Heart right ventricle (tissue), 16 donors: ENCODE measurements at regions not wholly inside any gene's neighbourhood (a gene's known extent, or its start where the extent isn't known, plus 50 kb on each side); places are given as distances from the start of the nearest gene placed in this dataset.

Experiments used
- ATAC-seq, 8 donors: fragments of 200-7000 bp; cut with Tn5 transposase; one replicate each; pipeline ENCODE4 v1.9.1; 2020; ENCODE audit warnings: mild to moderate bottlenecking in 8 of 8, moderate library complexity in 8 of 8, moderate number of reproducible peaks in 1 of 8
- DNase-seq, 2 donors: peaks; one replicate each; pipeline ENCODE4 v3.0.0-alpha.2; 2020
- H3K27ac ChIP-seq, 10 donors: fragments of 200-600 bp; sonication (generic) in 2 of 10; one replicate each; pipeline versions ENCODE4 v1.5.0 to v1.8.0; 2020 to 2022; ENCODE audit warnings: mild to moderate bottlenecking in 3 of 10
- H3K27me3 ChIP-seq, 7 donors: fragments of 200-600 bp; one replicate each; pipeline ENCODE4 v1.8.0; 2021 to 2022; ENCODE audit warnings: mild to moderate bottlenecking in 2 of 7
- H3K36me3 ChIP-seq, 9 donors: fragments of 200-600 bp; sonication (generic) in 1 of 9; one replicate each; pipeline versions ENCODE4 v1.5.0 to v1.8.0; 2020 to 2022; ENCODE audit warnings: mild to moderate bottlenecking in 2 of 9
- H3K4me1 ChIP-seq, 9 donors: fragments of 200-600 bp; sonication (generic) in 1 of 9; one replicate each; pipeline versions ENCODE4 v1.5.0 to v1.8.0; 2020 to 2022; ENCODE audit warnings: mild to moderate bottlenecking in 4 of 9
- H3K4me3 ChIP-seq, 10 donors: fragments of 200-600 bp; sonication (generic) in 2 of 10; one replicate each; pipeline versions ENCODE4 v1.5.0 to v1.8.0; 2020 to 2022; ENCODE audit warnings: mild to moderate bottlenecking in 7 of 10, moderate library complexity in 2 of 10
- H3K9me3 ChIP-seq, 11 donors: fragments of 200-600 bp in 10 of 11; sonication (generic) in 2 of 11; one replicate each; pipeline versions ENCODE4 v1.5.0 to v1.8.0; 2013 to 2022; ENCODE audit warnings: mild to moderate bottlenecking in 2 of 11, control low read depth in 1 of 11, moderate library complexity in 1 of 11
- CTCF ChIP-seq, 9 donors: fragments of 200-600 bp; sonication (generic) in 2 of 9; IDR thresholded peaks; one replicate each; pipeline versions ENCODE4 v1.5.0 to v1.8.0; 2021 to 2022; ENCODE audit warnings: antibody characterized with exemption in 9 of 9, mild to moderate bottlenecking in 5 of 9, moderate library complexity in 1 of 9
- WGBS, 2 donors: extraction: QIAGEN DNeasy Blood & Tissue Kit; methylation state at CpG; one replicate each; pipeline ENCODE4 v1.1.7; 2013; ENCODE audit warnings: inconsistent platforms in 1 of 2; 5-methylcytosine and 5-hydroxymethylcytosine counted together
- intact Hi-C, 10 donors: fragments of 100-400 bp; cut with DNase I; formaldehyde crosslinking; loops; one replicate each; pipeline versions ENCODE4 v1.11.1 to v1.14.2; 2022
- donor health status: Arrhythmogenic right ventricular cardiomyopathy.
- donor health status: ischemic (EF 13 %, LVEDD 7.1; RV severe dilation, severe dysfunction).
- donor health status: healthy with polysubstance abuse.
- donor health status: DM: no; HTN: yes; CAD: no.
- donor health status: DM: no; HTN: no; CAD: no.
- donor health status: ischemic (EF 25% LVEDD 6.9; RV normal size, moderate dysfunction).
- donor health status: ischemic (EF 25% LVEDD 5.7; RV mildly dilated, moderate dysfunction).
- donor health status: healthy.
- donor health status: DM: yes; HTN: yes; CAD: no.
- donor health status: Ischemic cardiomyopathy.
- donor health status: ischemic (EF 35%, LVEDD 5.7; RV mildly dilated, moderate dysfunction).
- donor health status: nonischemic (EF 11% LVEDD 7.7; RV severe dilation, severe dysfunction).
- donor health status: DM: yes; HTN: yes; CAD: no.
- donor health status: PGD.
- donor health status: ischemic (EF 29% LVEDD 5.4; RV normal size, mild dysfunction).
- donor health status: nonischemic (EF 23%, LVEDD 6.1; RV moderate dilation, normal function).

- no peaks in the 10 kb centered on the region for H3K36me3 ChIP-seq
- H3K4me1 ChIP-seq = peaks cover 0 to 8% (median 3%) of the 10 kb centered on the region in 9 donors
- 55 to 58% methylated on average over 1 of the region's 1 CpG for WGBS, 2 donors
- peak; percentile 21 to 94 (median 80) for ATAC-seq
- H3K9me3 ChIP-seq = no peaks in the 10 kb centered on the region
- intact Hi-C loops = loop anchor here in 1 of 10 donors (10.0 kb wide), 1 partner anchor 524 kb away; no protein-coding TSS in a partner anchor
- H3K4me3 ChIP-seq = no peak overlapping the region
- H3K27ac ChIP-seq = peak overlapping the region in 5 of 10 donors; percentile 34 to 72 (median 68)
- no peak for TF ChIP-seq CTCF (IDR thresholded peaks at IDR 0.05)
- no peak for DNase-seq
- H3K27me3 ChIP-seq = peaks cover 0 to 3% (median 0%) of the 10 kb centered on the region in 7 donors
Measured at GRCh38 chr15:97890307-97890706, 70.2 kb upstream of the ARRDC4 start.

- Histone ChIP-seq H3K4me1 (peaks cover 0 to 8% (median 3%) of the 10 kb centered on the region in 9 donors), H3K27me3 (peaks cover 0 to 3% (median 0%) of the 10 kb centered on the region in 7 donors), H3K36me3 (no peaks in the 10 kb centered on the region), H3K9me3 (no peaks in the 10 kb centered on the region), H3K27ac (peak overlapping the region in 7 of 10 donors; percentile 6 to 54 (median 27)), H3K4me3 (no peak overlapping the region)
- TF ChIP-seq CTCF (IDR thresholded peaks at IDR 0.05) = no peak
- ATAC-seq = peak; percentile 3 to 96 (median 65)
- 63 to 74% methylated on average over 13 of the region's 13 CpGs for WGBS, 2 donors
- no peak for DNase-seq
- intact Hi-C loops = loop anchor here in 1 of 10 donors (10.0 kb wide), 1 partner anchor 522 kb away; no protein-coding TSS in a partner anchor
Measured at GRCh38 chr15:97892167-97892938, 68.2 kb upstream of the ARRDC4 start.

GRCh38 chr15:97893967-97894366 lies 66.5 kb upstream of the ARRDC4 start:
- Histone ChIP-seq H3K9me3 (no peaks in the 10 kb centered on the region), H3K27me3 (peaks cover 0 to 3% (median 0%) of the 10 kb centered on the region in 7 donors), H3K36me3 (no peaks in the 10 kb centered on the region), H3K4me3 (no peak overlapping the region), H3K27ac (no peak overlapping the region), H3K4me1 (peaks cover 0 to 8% (median 3%) of the 10 kb centered on the region in 9 donors)
- WGBS, 2 donors = 62 to 72% methylated on average over 5 of the region's 5 CpGs
- TF ChIP-seq CTCF (IDR thresholded peaks at IDR 0.05) = no peak
- no peak for DNase-seq
- ATAC-seq = no peak
- intact Hi-C loops = loop anchor here in 1 of 10 donors (10.0 kb wide), 1 partner anchor 521 kb away; no protein-coding TSS in a partner anchor

GRCh38 chr15:97899981-97900380 lies 60.5 kb upstream of the ARRDC4 start:
- 48 to 87% methylated on average over 5 of the region's 5 CpGs for WGBS, 2 donors
- Histone ChIP-seq H3K36me3 (no peaks in the 10 kb centered on the region), H3K27ac (no peak overlapping the region), H3K4me3 (no peak overlapping the region), H3K4me1 (peaks cover 0 to 7% (median 0%) of the 10 kb centered on the region in 9 donors), H3K27me3 (peaks cover 0 to 41% (median 19%) of the 10 kb centered on the region in 7 donors), H3K9me3 (no peaks in the 10 kb centered on the region)
- DNase-seq (no peak), ATAC-seq (no peak)
- intact Hi-C loops = loop anchor here (5.0 to 10.0 kb wide), 8 partner anchors 65 to 525 kb away; partner anchors contain the start of gene ARRDC4 (in 1 of the 10)
- TF ChIP-seq CTCF (IDR thresholded peaks at IDR 0.05) = no peak
